SK-N-SH (cell line): ENCODE measurements at regions not wholly inside any gene's neighbourhood (a gene's known extent, or its start where the extent isn't known, plus 50 kb on each side); places are given as distances from the start of the nearest gene placed in this dataset.

Experiments
- CTCF ChIA-PET: fragments of 300-600, 350-600 bp; formaldehyde crosslinking; extraction: SDS; loops from one replicate; lab custom pipeline; 2021; lab: Yijun Ruan, JAX
- POLR2A ChIA-PET: fragments of 350-600 bp; sonication (Branson Sonifier 250); formaldehyde crosslinking; extraction: SDS; loops from one replicate; lab custom pipeline; 2020; ENCODE audit warnings: antibody characterized with exemption, inconsistent platforms; lab: Yijun Ruan, JAX
- DNase-seq: peaks from one replicate; pipeline ENCODE4 v3.0.0; 2012
- H2AFZ ChIP-seq: fragments of 200-600 bp; sonication (generic); 2 replicates; pipeline ENCODE4 v1.8.1; 2016; ENCODE audit warnings: antibody characterized with exemption, mild to moderate bottlenecking, low read depth
- H3F3A ChIP-seq: fragments of 200-600 bp; sonication (generic); replicated peaks from 2 replicates; pipeline ENCODE3; 2016; ENCODE audit warnings: antibody characterized with exemption, mild to moderate bottlenecking; ENCODE audit not compliant: insufficient read depth
- H3K27ac ChIP-seq, 2 experiments: fragments of 200-500 bp in 1 of 2; fragments of 200-600 bp in 1 of 2; sonication (Bioruptor generic) in 1 of 2; sonication (generic), shearing (Covaris generic) in 1 of 2; 2 replicates each; pipeline versions ENCODE4 v1.5.1 to v1.6.1; 2014 to 2016; ENCODE audit warnings: low read depth in 2 of 2, inconsistent platforms in 1 of 2, low read length in 1 of 2, mild to moderate bottlenecking in 1 of 2, mixed read lengths in 1 of 2
- H3K27me3 ChIP-seq: fragments of 200-600 bp; sonication (generic), shearing (Covaris generic); 2 replicates; pipeline ENCODE4 v1.6.1; 2016; ENCODE audit warnings: mixed run types; ENCODE audit not compliant: insufficient read depth
- H3K36me3 ChIP-seq, 2 experiments: fragments of 200-500 bp in 1 of 2; fragments of 200-600 bp in 1 of 2; sonication (Bioruptor generic) in 1 of 2; sonication (generic) in 1 of 2; replicated peaks in 1 of 2; 2 replicates each; pipeline versions ENCODE3 to v1.5.1; 2014 to 2016; ENCODE audit warnings: low read length in 1 of 2, mild to moderate bottlenecking in 1 of 2; ENCODE audit not compliant: insufficient read depth in 2 of 2, control insufficient read depth in 1 of 2
- H3K4me1 ChIP-seq, 2 experiments: fragments of 200-500 bp in 1 of 2; fragments of 200-600 bp in 1 of 2; sonication (Bioruptor generic) in 1 of 2; sonication (generic), shearing (Covaris generic) in 1 of 2; 2 replicates each; pipeline versions ENCODE4 v1.5.1 to v1.6.1; 2014 to 2016; ENCODE audit warnings: low read depth in 1 of 2, low read length in 1 of 2, mixed run types in 1 of 2; ENCODE audit not compliant: insufficient read depth in 2 of 2, control insufficient read depth in 1 of 2
- H3K4me2 ChIP-seq: fragments of 200-600 bp; sonication (generic), shearing (Covaris generic); 2 replicates; pipeline ENCODE4 v1.6.1; 2017; ENCODE audit warnings: mixed run types
- H3K4me3 ChIP-seq, 2 experiments: fragments of 200-500 bp in 1 of 2; fragments of 200-600 bp in 1 of 2; sonication (Bioruptor generic) in 1 of 2; sonication (generic), shearing (Covaris generic) in 1 of 2; 2 replicates each; pipeline versions ENCODE4 v1.5.1 to v1.8.1; 2014 to 2016; ENCODE audit warnings: low read depth in 2 of 2, inconsistent platforms in 1 of 2, low read length in 1 of 2, mild to moderate bottlenecking in 1 of 2, mixed read lengths in 1 of 2, moderate library complexity in 1 of 2
- H3K79me2 ChIP-seq: fragments of 200-600 bp; sonication (generic); 2 replicates; pipeline ENCODE4 v1.8.1; 2017; ENCODE audit warnings: mild to moderate bottlenecking; ENCODE audit not compliant: insufficient read depth
- H3K9ac ChIP-seq: fragments of 200-600 bp; sonication (generic); 2 replicates; pipeline ENCODE4 v1.6.1; 2017; ENCODE audit warnings: mixed run types
- H3K9me2 ChIP-seq: fragments of 200-600 bp; sonication (generic); 2 replicates; pipeline ENCODE4 v1.6.1; 2017; ENCODE audit warnings: mixed run types
- H3K9me3 ChIP-seq: fragments of 200-600 bp; sonication (generic); 2 replicates; pipeline ENCODE4 v1.6.1; 2017; ENCODE audit warnings: mixed run types, mild to moderate bottlenecking, moderate library complexity
- H4K20me1 ChIP-seq: fragments of 200-600 bp; sonication (generic); 2 replicates; pipeline ENCODE4 v1.6.1; 2017; ENCODE audit warnings: mild to moderate bottlenecking, mixed run types; ENCODE audit not compliant: insufficient read depth
- CTCF ChIP-seq: fragments of 200-600 bp; sonication (generic); IDR thresholded peaks from 2 replicates; pipeline ENCODE4 v1.6.1; 2017; ENCODE audit warnings: antibody characterized with exemption, mild to moderate bottlenecking, moderate library complexity
- ELF1 ChIP-seq: IDR thresholded peaks from 2 replicates; pipeline ENCODE4 v1.4.0; 2012
- FOSL2 ChIP-seq: IDR thresholded peaks from 2 replicates; pipeline ENCODE4 v1.4.0; 2012; ENCODE audit warnings: low read depth, mild to moderate bottlenecking, moderate library complexity, borderline replicate concordance
- GABPA ChIP-seq: IDR thresholded peaks from 2 replicates; pipeline ENCODE4 v1.4.0; 2012; ENCODE audit warnings: low read depth, mild to moderate bottlenecking
- IRF3 ChIP-seq: fragments of 150-350 bp; IDR thresholded peaks from 2 replicates; pipeline ENCODE4 v1.6.1; 2016; ENCODE audit warnings: mild to moderate bottlenecking, low read depth, low read length
- JUND ChIP-seq: IDR thresholded peaks from 2 replicates; pipeline ENCODE4 v1.4.0; 2012
- MAX ChIP-seq: IDR thresholded peaks from 2 replicates; pipeline ENCODE4 v1.4.0; 2012; ENCODE audit warnings: low read depth
- MXI1 ChIP-seq: IDR thresholded peaks from 2 replicates; pipeline ENCODE4 v1.6.1; 2012; ENCODE audit warnings: mild to moderate bottlenecking, low read depth, low read length, improper control_type of control experiment
- PBX3 ChIP-seq: IDR thresholded peaks from 2 replicates; pipeline ENCODE4; 2012
- RAD21 ChIP-seq: IDR thresholded peaks from 2 replicates; pipeline ENCODE4 v1.6.1; 2012; ENCODE audit warnings: mild to moderate bottlenecking, low read length
- RFX5 ChIP-seq: IDR thresholded peaks from 2 replicates; pipeline ENCODE4 v1.6.1; 2012; ENCODE audit warnings: mild to moderate bottlenecking, improper control_type of control experiment, low read length
- RXRA ChIP-seq: IDR thresholded peaks from 2 replicates; pipeline ENCODE4 v1.4.0; 2012; ENCODE audit warnings: low read depth, mild to moderate bottlenecking, borderline replicate concordance
- SIN3A ChIP-seq: IDR thresholded peaks from 2 replicates; pipeline ENCODE4 v1.6.1; 2012; ENCODE audit warnings: low read depth, mild to moderate bottlenecking, low read length, moderate library complexity, borderline replicate concordance
- TAF1 ChIP-seq: IDR thresholded peaks from 2 replicates; pipeline ENCODE4 v1.6.1; 2012; ENCODE audit warnings: low read depth, mild to moderate bottlenecking, low read length, moderate library complexity, borderline replicate concordance
- TEAD4 ChIP-seq: IDR thresholded peaks from 2 replicates; pipeline ENCODE4 v1.4.0; 2012; ENCODE audit warnings: mild to moderate bottlenecking, borderline replicate concordance; ENCODE audit not compliant: insufficient read depth
- USF1 ChIP-seq: IDR thresholded peaks from 2 replicates; pipeline ENCODE4 v1.4.0; 2012; ENCODE audit warnings: low read depth, borderline replicate concordance
- USF2 ChIP-seq: fragments of 150-350 bp; IDR thresholded peaks from 2 replicates; pipeline ENCODE4 v1.6.1; 2017; ENCODE audit warnings: antibody characterized with exemption, low read length, low read depth, borderline replicate concordance
- ZBTB33 ChIP-seq: IDR thresholded peaks from 2 replicates; pipeline ENCODE4 v1.4.0; 2012; ENCODE audit warnings: low read depth, borderline replicate concordance
- WGBS: methylation state at CpG from one replicate; pipeline ENCODE4 v1.1.6; 2017; ENCODE audit warnings: low lambda C conversion rate; 5-methylcytosine and 5-hydroxymethylcytosine counted together

GRCh38 chr10:91354166-91355075 lies 55.7 kb upstream of the HECTD2 start:
- Histone ChIP-seq H3K4me2 (no peak overlapping the region), H2AFZ (no peak overlapping the region), H3K9me3 (no peaks in the 10 kb centered on the region), H3K79me2 (no peaks in the 10 kb centered on the region), H3K9me2 (no peaks in the 10 kb centered on the region), H3K27ac (no peak overlapping the region)
- CTCF ChIA-PET = interaction anchor here (1.0 to 1.5 kb wide), 4 partner anchors 13 to 20 kb away, joined by 3 to 4 read pairs (median 4); no protein-coding TSS in a partner anchor
- 93% methylated on average over 4 of the region's 4 CpGs for WGBS
- DNase-seq = no peak
- POLR2A ChIA-PET = no interaction called here
- TF ChIP-seq CTCF (no peak), RFX5 (no peak), RAD21 (no peak), TAF1 (no peak), TEAD4 (no peak), MAX (no peak), ZBTB33 (no peak), SIN3A (no peak), ELF1 (no peak), JUND (no peak), FOSL2 (no peak), MXI1 (no peak), GABPA (no peak), IRF3 (no peak), USF1 (no peak), RXRA (no peak), PBX3 (no peak), USF2 (no peak)
- TF ChIP-seq, all 33 proteins: peak for 0
- H3K4me1 ChIP-seq = peaks cover 0 to 24% of the 10 kb centered on the region in 2 experiments; a peak in 3 of 4 replicates
- H3K36me3 ChIP-seq = no peaks in the 10 kb centered on the region
- no peaks in the 10 kb centered on the region for H4K20me1 ChIP-seq
- no peak overlapping the region for H3K9ac ChIP-seq
- H3F3A ChIP-seq = peaks cover 28% of the 10 kb centered on the region
- H3K4me3 ChIP-seq = no peak overlapping the region
- H3K27me3 ChIP-seq = no peaks in the 10 kb centered on the region
